H1 (cell line): ENCODE measurements at regions not wholly inside any gene's neighbourhood (a gene's known extent, or its start where the extent isn't known, plus 50 kb on each side); places are given as distances from the start of the nearest gene placed in this dataset.

Experiments used
- CTCF ChIA-PET: fragments of 300-600 bp; sonication (Branson Sonifier 250); formaldehyde crosslinking; loops from one replicate; lab custom pipeline; 2021; ENCODE audit not compliant: partially characterized antibody; lab: Charles Lee
- POLR2A ChIA-PET: fragments of 300-600 bp; sonication (Branson Sonifier 250); formaldehyde crosslinking; loops from one replicate; lab custom pipeline; 2021; ENCODE audit warnings: inconsistent platforms; ENCODE audit not compliant: partially characterized antibody; lab: Charles Lee
- DNase-seq, 2 experiments: peaks; one replicate each; pipeline versions ENCODE4 v3.0.0 to v3.0.0-alpha.2; 2010 to 2022; ENCODE audit warnings: low spot score in 2 of 2, low read depth in 1 of 2, mixed read lengths in 1 of 2
- FAIRE-seq: peaks from 2 replicates; lab custom pipeline; 2011; peaks lifted over from hg19 to GRCh38; lab: Jason Lieb, UNC
- H2AFZ ChIP-seq: 2 replicates; pipeline ENCODE4 v1.8.1; 2012; ENCODE audit warnings: low read length, inconsistent platforms
- H2AK5ac ChIP-seq: 2 replicates; pipeline ENCODE4 v1.6.1; 2013; ENCODE audit warnings: low read depth, low read length
- H2BK120ac ChIP-seq: replicated peaks from 2 replicates; pipeline ENCODE3; 2013; ENCODE audit warnings: low read depth, low read length, inconsistent platforms
- H2BK12ac ChIP-seq: 2 replicates; pipeline ENCODE4 v1.6.1; 2013; ENCODE audit warnings: low read depth, low read length
- H2BK15ac ChIP-seq: 2 replicates; pipeline ENCODE4 v1.6.1; 2013; ENCODE audit warnings: low read length
- H2BK20ac ChIP-seq: 2 replicates; pipeline ENCODE4 v1.6.1; 2013; ENCODE audit warnings: low read length
- H2BK5ac ChIP-seq: 2 replicates; pipeline ENCODE4 v1.6.1; 2013; ENCODE audit warnings: low read depth, low read length
- H3K14ac ChIP-seq: 2 replicates; pipeline ENCODE4 v1.6.1; 2013; ENCODE audit warnings: inconsistent platforms; ENCODE audit not compliant: insufficient read length
- H3K18ac ChIP-seq: 2 replicates; pipeline ENCODE4 v1.6.1; 2013; ENCODE audit warnings: low read length; ENCODE audit errors: extremely low read depth
- H3K23ac ChIP-seq: 2 replicates; pipeline ENCODE4 v1.6.1; 2013; ENCODE audit warnings: inconsistent platforms; ENCODE audit not compliant: insufficient read length
- H3K23me2 ChIP-seq: 2 replicates; pipeline ENCODE4 v1.6.1; 2013; ENCODE audit warnings: low read depth, low read length
- H3K27ac ChIP-seq: 2 replicates; pipeline ENCODE4 v1.6.1; 2011; ENCODE audit warnings: low read depth, low read length, inconsistent platforms
- H3K27me3 ChIP-seq, 4 experiments: replicated peaks in 1 of 4; 1 replicate in 1 of 4; 2 replicates in 3 of 4; pipeline versions ENCODE4 v1.6.1 to v1.8.1; 2011 to 2013; ENCODE audit warnings: low read length in 3 of 4, mild to moderate bottlenecking in 3 of 4, inconsistent platforms in 2 of 4, mixed read lengths in 2 of 4, moderate library complexity in 1 of 4; ENCODE audit not compliant: control insufficient read depth in 3 of 4, insufficient read depth in 3 of 4; ENCODE audit errors: extremely low read depth in 1 of 4
- H3K36me3 ChIP-seq, 4 experiments: 2 replicates each; pipeline versions ENCODE4 v1.6.1 to v1.8.1; 2011 to 2013; ENCODE audit warnings: mild to moderate bottlenecking in 4 of 4, low read length in 3 of 4, moderate library complexity in 2 of 4, control low read depth in 1 of 4, inconsistent platforms in 1 of 4; ENCODE audit not compliant: insufficient read depth in 4 of 4, control insufficient read depth in 2 of 4
- H3K4ac ChIP-seq: replicated peaks from 2 replicates; pipeline ENCODE3; 2013; ENCODE audit warnings: low read length, low read depth, mixed read lengths, inconsistent platforms; ENCODE audit not compliant: insufficient read length
- H3K4me1 ChIP-seq, 4 experiments: replicated peaks in 1 of 4; 1 replicate in 1 of 4; 2 replicates in 3 of 4; pipeline versions ENCODE4 v1.6.1 to v1.8.1; 2011 to 2013; ENCODE audit warnings: low read length in 3 of 4, inconsistent platforms in 2 of 4, mixed read lengths in 1 of 4; ENCODE audit not compliant: insufficient read depth in 4 of 4, control insufficient read depth in 3 of 4
- H3K4me2 ChIP-seq, 2 experiments: 2 replicates each; pipeline versions ENCODE4 v1.6.1 to v1.8.1; 2011 to 2013; ENCODE audit warnings: low read depth in 2 of 2, low read length in 2 of 2, control low read depth in 1 of 2, inconsistent platforms in 1 of 2, mild to moderate bottlenecking in 1 of 2; ENCODE audit not compliant: insufficient read depth in 1 of 2
- H3K4me3 ChIP-seq, 4 experiments: fragments of 200-600, 300-600 bp in 1 of 4; sonication (generic), shearing (Covaris generic), sonication (Bioruptor Twin) in 1 of 4; 2 replicates each; pipeline versions ENCODE4 v1.5.1 to v1.8.1; 2011 to 2016; ENCODE audit warnings: low read length in 4 of 4, low read depth in 3 of 4, control low read depth in 2 of 4, inconsistent platforms in 2 of 4, mild to moderate bottlenecking in 2 of 4, mixed read lengths in 1 of 4, moderate library complexity in 1 of 4; ENCODE audit not compliant: insufficient read depth in 2 of 4; ENCODE audit errors: extremely low read depth in 1 of 4
- H3K56ac ChIP-seq: replicated peaks from 2 replicates; pipeline ENCODE3; 2013; ENCODE audit warnings: low read depth, mild to moderate bottlenecking, mixed read lengths, low read length, inconsistent platforms; ENCODE audit not compliant: insufficient read length
- H3K79me1 ChIP-seq: 2 replicates; pipeline ENCODE4 v1.6.1; 2013; ENCODE audit warnings: low read depth, low read length, control low read depth
- H3K79me2 ChIP-seq, 2 experiments: 2 replicates each; pipeline versions ENCODE4 v1.6.1 to v1.8.1; 2012 to 2013; ENCODE audit warnings: low read length in 2 of 2, mild to moderate bottlenecking in 2 of 2, inconsistent platforms in 1 of 2; ENCODE audit not compliant: insufficient read depth in 2 of 2, control insufficient read depth in 1 of 2
- H3K9ac ChIP-seq, 4 experiments: replicated peaks in 1 of 4; 1 replicate in 1 of 4; 2 replicates in 3 of 4; pipeline versions ENCODE4 v1.6.1 to v1.8.1; 2011 to 2013; ENCODE audit warnings: low read depth in 3 of 4, low read length in 3 of 4, control low read depth in 2 of 4, mild to moderate bottlenecking in 2 of 4, moderate library complexity in 2 of 4, inconsistent platforms in 1 of 4; ENCODE audit errors: extremely low read depth in 1 of 4
- H3K9me3 ChIP-seq, 2 experiments: 2 replicates each; pipeline versions ENCODE4 v1.6.1 to v1.8.1; 2012 to 2013; ENCODE audit warnings: mild to moderate bottlenecking in 2 of 2, moderate library complexity in 2 of 2, control low read depth in 1 of 2, inconsistent platforms in 1 of 2, low read depth in 1 of 2, low read length in 1 of 2, mixed read lengths in 1 of 2; ENCODE audit not compliant: insufficient read depth in 2 of 2
- H4K20me1 ChIP-seq, 2 experiments: replicated peaks in 1 of 2; 2 replicates each; pipeline versions ENCODE3 to v1.8.1; 2011 to 2013; ENCODE audit warnings: inconsistent platforms in 2 of 2, low read length in 2 of 2, mild to moderate bottlenecking in 1 of 2; ENCODE audit not compliant: insufficient read depth in 2 of 2, control insufficient read depth in 1 of 2
- H4K5ac ChIP-seq: 2 replicates; pipeline ENCODE4 v1.6.1; 2013; ENCODE audit warnings: low read length, low read depth, mixed read lengths, inconsistent platforms; ENCODE audit not compliant: insufficient read length
- H4K8ac ChIP-seq: 2 replicates; pipeline ENCODE4 v1.8.0; 2013; ENCODE audit warnings: mild to moderate bottlenecking, moderate library complexity, low read length, inconsistent platforms; ENCODE audit not compliant: insufficient read depth; ENCODE audit errors: extremely low read depth
- H4K91ac ChIP-seq: replicated peaks from 2 replicates; pipeline ENCODE3; 2013; ENCODE audit warnings: low read length, mixed read lengths, inconsistent platforms; ENCODE audit not compliant: insufficient read length
- TAF1 ChIP-seq: IDR thresholded peaks from 2 replicates; pipeline ENCODE4 v1.6.1; 2011; ENCODE audit warnings: mild to moderate bottlenecking, low read depth, low read length
- TAF7 ChIP-seq: optimal IDR thresholded peaks from 2 replicates; pipeline ENCODE3; 2011; ENCODE audit warnings: low read depth, mild to moderate bottlenecking, inconsistent platforms, low read length, moderate library complexity, borderline replicate concordance

DNA sequence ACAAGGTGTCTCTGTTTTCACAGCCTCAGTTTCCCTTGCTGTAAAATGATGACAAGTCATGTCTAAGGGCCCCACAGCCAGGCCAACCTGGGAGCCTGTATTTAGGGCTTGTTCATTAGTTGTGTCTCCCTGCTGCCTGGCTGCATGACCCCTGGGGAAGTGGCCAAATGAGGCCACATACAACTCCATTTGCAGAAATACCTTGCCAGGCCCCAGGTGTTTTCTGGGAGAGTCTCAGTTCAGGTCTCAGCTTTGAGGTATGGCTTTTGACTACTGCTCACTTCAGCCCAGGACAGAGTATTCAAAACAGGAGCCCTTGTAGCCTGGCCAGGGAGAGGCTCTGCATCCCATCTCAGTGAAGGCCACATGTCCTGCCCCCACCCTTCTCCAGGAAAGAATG is 202.5 kb upstream of the MAMLD1 start:
- no peak overlapping the region for H4K91ac ChIP-seq
- H3K56ac ChIP-seq = no peak overlapping the region
- no peaks in the 10 kb centered on the region for H3K23me2 ChIP-seq
- H3K9ac ChIP-seq = no peak overlapping the region
- H2BK12ac ChIP-seq = no peak overlapping the region
- no peaks in the 10 kb centered on the region for H4K20me1 ChIP-seq
- H2BK5ac ChIP-seq = no peak overlapping the region
- DNase-seq (no peak), FAIRE-seq (no peak)
- no peaks in the 10 kb centered on the region for H3K27me3 ChIP-seq
- H4K5ac ChIP-seq = no peak overlapping the region
- no peak overlapping the region for H2AK5ac ChIP-seq
- H3K79me2 ChIP-seq = no peaks in the 10 kb centered on the region
- no peak overlapping the region for H3K4me3 ChIP-seq
- no peak overlapping the region for H4K8ac ChIP-seq
- POLR2A ChIA-PET = no interaction called here
- H2BK120ac ChIP-seq = no peak overlapping the region
- H3K79me1 ChIP-seq = no peaks in the 10 kb centered on the region
- no peak overlapping the region for H3K4ac ChIP-seq
- no peaks in the 10 kb centered on the region for H3K9me3 ChIP-seq
- no peak overlapping the region for H2BK15ac ChIP-seq
- TF ChIP-seq TAF7 (no peak), TAF1 (no peak)
- no peaks in the 10 kb centered on the region for H3K4me1 ChIP-seq
- CTCF ChIA-PET = no interaction called here
- no peak overlapping the region for H3K27ac ChIP-seq
- H2AFZ ChIP-seq = no peak overlapping the region
- H3K23ac ChIP-seq = no peak overlapping the region
- no peaks in the 10 kb centered on the region for H3K36me3 ChIP-seq
- no peak overlapping the region for H3K14ac ChIP-seq
- H3K4me2 ChIP-seq = no peak overlapping the region
- H3K18ac ChIP-seq = no peak overlapping the region
- H2BK20ac ChIP-seq = no peak overlapping the region
